GM19372 (cell line): ENCODE measurements at regions not wholly inside any gene's neighbourhood (a gene's known extent, or its start where the extent isn't known, plus 50 kb on each side); places are given as distances from the start of the nearest gene placed in this dataset.
"Not testable (repeated sequence)": the region's sequence is repeated elsewhere in the genome, so short reads cannot be mapped to it uniquely, and the experiment has no call there.

ENCODE experiments used
- ATAC-seq: cut with Tn5 transposase; IDR thresholded peaks from one replicate; pipeline ENCODE4 v1.9.1; 2021; ENCODE audit warnings: mild to moderate bottlenecking, low read depth, moderate library complexity; ENCODE audit not compliant: unreplicated experiment

DNA sequence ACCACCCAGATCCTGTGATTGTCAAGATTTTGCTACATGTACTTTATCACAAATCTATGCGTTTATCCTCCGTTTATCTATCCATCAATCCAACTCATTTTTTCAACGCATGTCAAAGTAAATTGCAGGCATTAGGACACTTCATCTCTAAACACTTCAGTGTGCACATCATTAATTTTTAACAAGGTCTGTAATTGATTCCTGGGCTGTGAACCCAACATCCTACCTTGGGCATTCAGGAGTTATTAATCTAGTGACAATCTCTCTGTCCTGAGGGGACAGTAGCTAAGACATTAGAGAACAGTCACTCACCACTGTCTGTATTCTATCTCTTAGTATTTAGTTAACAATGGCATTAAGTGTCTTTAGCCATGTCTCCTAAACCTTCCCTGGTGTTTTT is 264.7 kb downstream of the SOX9 start:
- ATAC-seq, result no peak

DNA sequence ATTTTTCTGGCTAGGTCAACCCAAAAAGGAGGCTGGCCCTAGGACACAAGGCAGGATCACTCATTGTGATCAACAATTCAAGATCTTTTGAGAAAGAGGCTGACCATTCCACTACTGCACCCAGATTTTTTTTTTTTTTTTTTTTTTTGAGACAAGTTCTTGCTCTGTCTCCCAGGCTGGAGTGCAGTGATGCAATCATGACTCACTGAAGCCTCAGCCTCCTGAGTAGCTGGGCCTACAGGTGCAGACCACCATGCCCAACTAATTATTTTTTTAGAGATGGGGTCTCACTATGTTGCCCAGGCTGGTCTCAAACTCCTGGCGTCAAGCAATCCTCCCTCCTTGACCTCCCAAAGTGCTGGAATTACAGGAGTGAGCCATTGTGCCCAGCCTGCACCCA is 265.4 kb downstream of the SOX9 start:
- not testable (repeated sequence) for ATAC-seq

DNA sequence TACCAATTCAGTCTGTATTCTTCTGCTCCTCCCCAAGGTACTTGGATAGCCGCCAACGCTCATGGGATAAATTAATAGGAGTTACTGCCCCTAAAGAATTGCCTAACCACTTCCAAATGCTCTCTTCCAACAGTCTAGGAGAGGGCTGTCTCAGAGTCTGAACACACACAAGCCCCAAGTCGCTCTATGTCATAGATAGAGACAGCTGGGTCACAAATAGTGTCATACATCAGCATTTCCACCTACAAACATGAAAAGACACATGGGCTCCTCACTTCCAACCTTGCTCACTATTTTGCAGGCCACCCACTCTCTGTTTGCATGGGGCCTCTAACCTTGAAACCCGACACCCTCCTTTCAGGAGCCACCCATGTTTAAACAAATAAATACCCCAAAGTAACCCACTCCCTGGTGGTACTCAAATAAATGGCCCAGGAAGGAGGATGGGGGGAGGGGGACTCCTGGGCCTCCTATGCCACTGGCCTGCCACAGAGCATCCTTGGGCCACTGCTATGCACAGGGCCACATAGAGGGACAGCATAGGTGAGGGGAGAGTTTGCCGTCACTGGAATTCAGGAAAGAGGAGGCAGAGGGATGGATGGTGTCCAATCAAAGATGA is 265.9 kb downstream of the SOX9 start:
- ATAC-seq, result no peak

DNA sequence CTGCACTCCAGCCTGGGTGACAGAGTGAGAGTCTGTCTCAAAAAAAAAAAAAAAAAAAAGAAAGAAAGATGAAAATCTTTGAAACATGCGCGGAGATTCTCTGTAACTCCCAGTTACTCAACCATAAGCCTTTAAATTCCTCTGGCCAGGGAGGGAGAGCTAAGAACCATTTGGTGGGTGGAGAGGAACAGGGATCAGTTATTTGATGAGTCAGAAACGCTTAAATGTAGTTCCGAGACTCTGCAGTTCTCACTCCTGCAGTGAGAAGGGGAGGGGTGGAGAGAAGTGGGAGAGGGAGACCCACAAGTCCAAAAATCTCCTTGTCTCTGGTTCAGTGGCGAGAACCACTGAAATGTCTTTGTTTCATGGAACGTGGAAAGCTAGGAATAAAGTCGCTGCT is 266.7 kb downstream of the SOX9 start:
- ATAC-seq, result no peak

DNA sequence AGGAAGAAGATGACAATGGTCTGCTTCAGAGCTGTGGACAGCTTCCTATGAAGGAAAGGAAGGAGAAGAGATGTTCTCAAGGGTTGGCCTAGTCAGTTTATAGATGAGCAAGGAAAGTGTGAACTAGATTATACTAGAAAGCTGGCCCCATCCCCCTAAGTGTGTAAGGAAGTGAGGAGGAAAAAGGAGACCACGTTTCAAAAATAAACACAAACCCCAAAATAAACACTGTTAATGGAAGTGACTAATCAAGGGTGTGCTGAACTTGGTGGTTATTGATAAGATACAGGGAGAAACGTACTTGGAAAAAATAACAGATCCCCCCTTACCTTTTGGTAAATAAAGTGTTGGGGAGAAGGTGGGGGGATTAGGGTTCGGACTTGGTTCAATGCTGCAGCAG is 267.1 kb downstream of the SOX9 start:
- no peak for ATAC-seq

DNA sequence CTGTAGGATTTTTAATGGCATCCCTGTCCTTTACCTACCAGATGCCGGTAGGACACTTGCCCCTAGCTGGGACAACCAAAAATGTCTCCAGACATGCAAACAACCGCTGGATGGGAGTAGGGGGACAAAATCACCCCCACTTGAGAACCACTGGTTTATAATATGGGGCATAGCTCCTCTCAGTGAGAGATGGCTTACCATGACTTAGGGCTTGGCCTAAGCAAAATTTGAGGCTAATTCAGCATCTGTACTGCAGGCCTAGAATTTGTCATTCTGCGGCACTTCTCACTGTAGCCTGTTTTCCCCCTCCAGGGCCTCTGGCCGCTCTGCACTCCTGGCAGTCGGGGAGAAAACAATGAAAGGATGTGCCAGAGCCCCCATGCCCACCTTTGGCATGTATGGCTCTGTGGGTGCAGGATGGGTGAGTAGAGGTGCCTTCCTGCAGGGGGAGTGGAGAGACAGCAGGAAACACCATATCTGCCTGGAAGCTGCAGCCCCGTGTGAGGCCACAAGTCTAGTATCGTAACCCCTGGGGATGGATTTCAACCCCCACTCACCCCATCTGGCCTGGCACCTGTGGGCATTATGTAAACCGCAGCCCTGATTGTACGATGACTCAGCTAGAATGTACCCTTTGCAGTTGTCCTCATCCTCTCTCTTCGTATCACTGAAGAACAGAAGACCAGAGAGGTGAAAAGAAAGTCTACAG is 268.1 kb downstream of the SOX9 start:
- ATAC-seq, result no peak

- no peak for ATAC-seq
Measured at GRCh38 chr17:72390675-72391508, 270.1 kb downstream of the SOX9 start.

GRCh38 chr17:72392056-72393010 is 271.5 kb downstream of the SOX9 start:
- peak; percentile 45 for ATAC-seq

DNA sequence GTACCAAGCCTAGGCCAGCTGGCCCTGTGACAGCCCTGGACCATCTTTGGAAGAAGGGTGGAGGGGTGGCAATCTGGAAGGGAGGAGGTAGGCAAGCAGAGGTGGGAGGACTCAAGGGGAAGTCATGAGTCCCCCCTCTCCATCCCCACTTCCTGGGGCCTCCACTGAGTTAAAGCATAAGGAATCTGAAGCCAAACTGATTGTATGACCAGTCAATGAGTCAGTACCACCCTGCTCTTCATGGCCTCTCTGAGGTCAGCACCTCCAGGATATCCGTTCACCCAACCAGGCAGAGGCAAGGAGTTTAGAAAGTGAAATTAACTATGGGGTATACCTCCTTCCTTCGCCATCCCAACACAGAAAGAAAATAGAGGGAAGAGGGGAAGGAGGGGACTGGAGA is 272.7 kb downstream of the SOX9 start:
- no peak for ATAC-seq

DNA sequence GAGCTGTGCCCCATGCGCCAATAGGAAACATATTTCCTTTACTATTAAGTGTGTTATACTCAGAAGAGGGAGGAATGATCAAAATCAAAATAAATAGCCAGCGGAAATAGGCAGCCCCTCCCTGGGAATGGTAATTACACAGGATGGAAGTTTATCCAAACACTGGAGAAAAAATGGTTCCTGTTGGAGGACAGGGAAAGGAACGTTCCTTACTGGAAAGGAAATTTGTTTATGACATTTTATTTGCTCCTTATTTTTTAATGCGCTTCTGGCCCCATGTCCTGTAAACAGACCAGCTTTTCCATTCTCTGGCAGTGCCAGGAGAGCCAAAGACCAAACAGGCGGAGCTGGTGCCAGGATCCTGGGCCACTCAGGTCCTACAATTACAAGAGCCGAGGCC is 273.7 kb downstream of the SOX9 start:
- no peak for ATAC-seq

DNA sequence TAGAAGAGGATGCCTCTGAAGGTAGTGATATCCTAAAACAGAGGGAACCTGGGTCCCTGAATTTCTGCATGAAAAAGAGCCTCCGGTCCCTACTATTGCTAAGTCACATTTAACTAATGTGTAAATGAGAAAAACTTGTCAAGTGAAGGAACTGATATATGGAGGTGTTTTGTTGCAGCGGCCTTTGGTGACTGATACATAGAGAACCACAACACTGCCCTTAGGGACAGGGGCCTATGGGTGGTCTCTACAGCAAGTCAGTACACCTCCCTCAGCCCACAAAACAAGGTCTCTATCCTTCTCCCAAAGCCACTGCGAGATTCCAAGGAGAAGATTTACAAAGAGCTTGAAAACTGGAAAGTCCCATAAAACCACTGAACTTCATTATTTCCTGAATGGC is 275.3 kb downstream of the SOX9 start:
- no peak for ATAC-seq

DNA sequence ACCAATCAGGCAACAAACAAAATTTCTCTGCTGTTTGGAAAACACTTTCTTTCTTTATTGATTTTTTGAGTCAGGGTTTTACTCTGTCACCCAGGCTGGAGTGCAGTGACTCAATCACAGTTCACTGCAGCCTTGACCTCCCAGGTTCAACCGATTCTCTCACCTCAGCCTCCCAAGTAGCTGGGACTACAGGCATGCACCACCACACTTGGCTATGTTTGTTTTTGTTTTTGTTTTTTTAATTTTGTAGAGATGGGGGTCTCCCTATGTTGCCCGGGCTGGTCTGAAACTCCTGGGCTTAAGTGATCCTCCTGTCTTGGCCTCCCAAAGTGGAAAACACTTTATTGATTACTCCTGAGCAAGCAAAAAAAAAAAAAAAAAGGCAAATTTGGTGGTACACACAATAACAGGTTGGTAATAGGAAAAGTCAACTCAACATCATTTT is 276.4 kb downstream of the SOX9 start:
- no peak for ATAC-seq

- ATAC-seq, result no peak
Measured at GRCh38 chr17:72397687-72398086, 276.9 kb downstream of the SOX9 start.

- no peak for ATAC-seq
Measured at GRCh38 chr17:72399023-72399607, 278.3 kb downstream of the SOX9 start.

DNA sequence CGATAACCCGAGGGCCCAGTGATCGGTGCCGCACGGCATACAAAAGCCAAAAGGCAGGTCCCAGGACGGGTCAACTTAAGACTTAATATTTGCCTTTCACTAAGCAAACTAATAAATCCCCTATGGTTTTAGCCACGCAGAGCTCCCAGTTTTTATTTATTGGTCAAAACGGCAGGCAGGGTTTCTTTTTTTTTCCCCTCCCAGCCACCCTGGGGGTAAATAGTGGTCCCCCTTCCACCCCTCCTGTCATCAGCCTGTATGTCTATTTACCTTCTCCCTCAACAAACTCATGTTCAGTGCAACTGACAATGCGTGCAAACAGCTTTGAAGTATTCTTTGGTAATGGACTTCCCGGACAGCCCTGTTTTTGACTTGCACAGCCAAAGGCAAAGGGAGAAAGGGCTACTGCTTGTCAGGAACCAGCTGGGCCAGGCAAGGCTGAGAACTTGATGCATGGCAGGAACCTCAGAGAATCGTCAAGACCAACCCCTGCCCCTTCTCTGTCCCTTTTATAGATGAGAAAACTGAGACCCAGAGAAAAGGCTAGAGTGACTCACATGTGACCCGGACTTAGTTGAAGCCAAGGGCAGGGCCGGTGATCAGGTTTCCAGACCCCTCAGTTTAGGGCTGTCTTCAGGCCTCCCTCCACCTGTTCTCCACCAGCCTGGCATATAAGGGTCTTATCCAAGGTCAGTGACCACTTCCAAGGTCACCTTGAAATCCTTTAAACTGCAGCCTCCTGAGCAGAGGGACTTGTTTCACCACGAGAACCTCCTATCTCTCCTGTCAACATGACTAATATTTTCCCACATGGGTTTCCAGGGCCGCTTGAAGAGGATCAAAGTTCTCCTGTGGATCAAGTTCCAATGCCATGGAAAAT is 279.0 kb downstream of the SOX9 start:
- no peak for ATAC-seq

DNA sequence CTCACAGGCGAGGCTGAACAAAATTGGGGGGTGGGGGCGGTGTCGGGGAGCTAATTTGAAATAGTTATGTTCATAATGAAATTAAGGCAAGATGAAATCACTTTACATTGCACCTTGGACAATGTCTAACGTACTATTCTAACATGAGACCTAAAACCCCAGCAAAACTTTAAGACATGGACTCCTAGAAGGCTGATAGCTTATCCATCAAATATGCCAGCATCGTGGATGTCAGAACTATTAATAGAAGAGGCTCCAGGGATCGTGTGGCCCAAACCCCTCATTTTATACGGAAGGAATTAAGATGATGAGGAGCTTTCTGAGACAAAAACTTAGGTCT is 279.6 kb downstream of the SOX9 start:
- ATAC-seq, result no peak

- no peak for ATAC-seq
Measured at GRCh38 chr17:72400863-72401262, 280.0 kb downstream of the SOX9 start.

DNA sequence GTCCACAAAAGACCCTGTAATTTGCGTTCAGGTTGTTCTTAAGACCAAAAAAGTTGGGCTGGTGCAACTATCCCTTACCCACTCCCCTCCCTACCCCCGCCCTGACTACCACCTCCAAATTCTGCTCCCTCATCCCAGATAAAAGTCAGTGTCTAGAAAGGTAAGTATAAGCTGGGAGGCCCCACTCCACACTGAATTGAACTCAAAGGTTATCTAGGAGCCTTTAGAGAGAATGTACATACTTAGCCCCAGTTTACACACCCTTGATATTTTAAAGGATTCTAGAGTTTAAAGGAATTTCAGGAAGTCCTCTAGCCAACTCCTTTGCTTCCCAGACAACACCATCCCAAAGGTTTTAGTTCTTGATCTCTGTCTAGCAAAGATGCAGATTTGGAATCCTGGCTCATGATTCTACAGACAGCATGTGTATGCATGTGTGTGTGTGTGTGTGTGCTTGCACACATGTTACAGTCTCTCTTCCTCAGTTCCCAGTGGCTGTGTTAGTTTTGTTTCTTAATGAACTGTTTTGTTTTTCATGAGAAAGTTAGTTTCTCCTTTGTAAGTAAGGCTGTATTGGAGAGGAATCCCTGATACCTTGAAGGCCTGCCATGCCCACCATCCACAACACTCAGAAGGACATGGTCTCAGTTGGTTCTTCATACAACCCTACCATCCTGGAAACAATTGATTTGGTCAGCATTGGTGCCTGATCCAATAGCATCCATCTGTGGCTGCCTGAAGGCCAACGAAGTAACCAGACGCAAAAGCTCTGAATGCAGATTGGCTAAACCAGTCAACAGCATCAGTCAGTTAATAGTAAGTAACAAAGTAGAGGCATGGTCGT is 281.3 kb downstream of the SOX9 start:
- ATAC-seq, result no peak
